Endothelial cell of umbilical vein (primary cell): ENCODE measurements at regions not wholly inside any gene's neighbourhood (a gene's known extent, or its start where the extent isn't known, plus 50 kb on each side); places are given as distances from the start of the nearest gene placed in this dataset.

Source experiments
- CTCF ChIP-seq, 2 donors: IDR thresholded peaks; 1 replicate in 1 of 2; 2 replicates in 1 of 2; pipeline ENCODE4 v1.5.1; 2011; ENCODE audit warnings: low read length in 2 of 2, mild to moderate bottlenecking in 2 of 2, moderate library complexity in 2 of 2, control low read depth in 1 of 2, inconsistent platforms in 1 of 2, low read depth in 1 of 2; ENCODE audit not compliant: insufficient read depth in 1 of 2; ENCODE audit errors: extremely low read depth in 1 of 2
- EZH2 ChIP-seq: IDR thresholded peaks from 2 replicates; pipeline ENCODE4 v1.6.1; 2012; ENCODE audit warnings: borderline replicate concordance, low read depth, mild to moderate bottlenecking, moderate library complexity, low read length, inconsistent platforms; ENCODE audit not compliant: severe bottlenecking
- FOS ChIP-seq: IDR thresholded peaks from 2 replicates; pipeline ENCODE4 v1.6.1; 2011; ENCODE audit warnings: mild to moderate bottlenecking, low read length, moderate library complexity, borderline replicate concordance; ENCODE audit not compliant: insufficient read depth
- JUN ChIP-seq: IDR thresholded peaks from 2 replicates; pipeline ENCODE4 v1.6.1; 2011; ENCODE audit warnings: borderline replicate concordance, low read depth; ENCODE audit not compliant: insufficient read length, insufficient read depth
- MAX ChIP-seq: IDR thresholded peaks from 2 replicates; pipeline ENCODE4 v1.6.1; 2011; ENCODE audit not compliant: insufficient read depth, insufficient read length
- MYC ChIP-seq: IDR thresholded peaks from one replicate; pipeline ENCODE4 v1.6.1; 2011; ENCODE audit warnings: mild to moderate bottlenecking, low read depth, low read length
- POLR2A ChIP-seq: IDR thresholded peaks from 2 replicates; pipeline ENCODE4 v1.6.1; 2012; ENCODE audit warnings: low read depth, mild to moderate bottlenecking, control low read depth, low read length
- POLR2AphosphoS5 ChIP-seq: IDR thresholded peaks from 2 replicates; pipeline ENCODE4 v1.6.1; 2012; ENCODE audit warnings: low read depth, mild to moderate bottlenecking, control low read depth, low read length, moderate library complexity; ENCODE audit not compliant: insufficient read depth

- TF ChIP-seq CTCF (IDR thresholded peaks at IDR 0.05; ENCODE audit: extremely low read depth in 1 of 2, insufficient read depth in 1 of 2, low read depth in 1 of 2, low read length in 2 of 2) (no peak), POLR2AphosphoS5 (no peak), EZH2 (no peak), MYC (no peak), POLR2A (no peak), MAX (no peak), JUN (no peak), FOS (no peak)
Measured at GRCh38 chr16:48105456-48105855, 50.3 kb downstream of the ABCC12 start.
